Gastrocnemius medialis (tissue), 4 donors: ENCODE measurements at regions not wholly inside any gene's neighbourhood (a gene's known extent, or its start where the extent isn't known, plus 50 kb on each side); places are given as distances from the start of the nearest gene placed in this dataset.

Experiments
- ATAC-seq, 2 donors: fragments of 150-250 bp; one replicate each; pipeline ENCODE4 v1.9.1; 2016
- DNase-seq, 2 donors: peaks; one replicate each; pipeline ENCODE4 v3.0.0-alpha.2; 2019
- H3K27ac ChIP-seq, 4 donors: fragments of 200-600 bp; sonication (generic); 1 replicate in 1 of 4; 2 replicates in 3 of 4; pipeline ENCODE4 v1.5.1; 2016 to 2018; ENCODE audit warnings: mild to moderate bottlenecking in 2 of 4, moderate library complexity in 1 of 4
- H3K27me3 ChIP-seq, 3 donors: fragments of 200-600 bp; sonication (generic) in 2 of 3; 1 replicate in 1 of 3; 2 replicates in 2 of 3; pipeline versions ENCODE4 v1.5.1 to v1.6.0; 2016 to 2019; ENCODE audit warnings: mild to moderate bottlenecking in 1 of 3, moderate library complexity in 1 of 3
- H3K36me3 ChIP-seq, 2 donors: fragments of 200-600 bp; sonication (generic) in 1 of 2; one replicate each; pipeline ENCODE4 v1.5.1; 2017 to 2018
- H3K4me1 ChIP-seq, 2 donors: fragments of 200-600 bp; sonication (generic) in 1 of 2; one replicate each; pipeline ENCODE4 v1.5.1; 2016 to 2017; ENCODE audit warnings: mild to moderate bottlenecking in 2 of 2
- H3K4me3 ChIP-seq, 4 donors: fragments of 200-600 bp; sonication (generic) in 3 of 4; 1 replicate in 1 of 4; 2 replicates in 3 of 4; pipeline ENCODE4 v1.5.1; 2016 to 2019; ENCODE audit warnings: mild to moderate bottlenecking in 2 of 4
- H3K9me3 ChIP-seq, 3 donors: fragments of 200-600 bp; sonication (generic) in 2 of 3; 1 replicate in 1 of 3; 2 replicates in 2 of 3; pipeline ENCODE4 v1.5.1; 2016 to 2019
- CTCF ChIP-seq, 5 experiments: fragments of 450-650 bp in 3 of 5; fragments of 200-600 bp in 2 of 5; sonication (generic) in 2 of 5; IDR thresholded peaks in 4 of 5; conservative IDR thresholded peaks in 1 of 5; 1 replicate in 4 of 5; 2 replicates in 1 of 5; pipeline ENCODE4 v1.5.1; 2016 to 2019; ENCODE audit warnings: antibody characterized with exemption in 5 of 5, mild to moderate bottlenecking in 3 of 5, moderate library complexity in 3 of 5
- POLR2A ChIP-seq, 2 donors: fragments of 450-650 bp; IDR thresholded peaks; one replicate each; pipeline ENCODE4 v1.6.1; 2017; ENCODE audit warnings: antibody characterized with exemption in 2 of 2, mild to moderate bottlenecking in 2 of 2, moderate library complexity in 2 of 2
- in situ Hi-C, 4 donors: fragments of 200-750 bp; cut with MboI; loops; one replicate each; pipeline versions ENCODE4 v1.15.0 to v1.8.0; 2017; ENCODE audit warnings: low sequenced_read_pairs in 4 of 4
- intact Hi-C: fragments of 100-400 bp; cut with DNase I; formaldehyde crosslinking; loops from one replicate; pipeline ENCODE4 v1.15.1; 2023; ENCODE audit warnings: low total_unique reads

GRCh38 chr5:40033009-40033408 lies 608.2 kb upstream of the DAB2 start:
- in situ Hi-C loops (no loop called here), intact Hi-C loops (no loop called here)
- Histone ChIP-seq H3K27me3 (no peaks in the 10 kb centered on the region), H3K4me1 (no peaks in the 10 kb centered on the region), H3K9me3 (no peaks in the 10 kb centered on the region), H3K27ac (no peak overlapping the region), H3K36me3 (no peaks in the 10 kb centered on the region), H3K4me3 (no peak overlapping the region)
- no peak for ATAC-seq
- TF ChIP-seq CTCF (IDR thresholded peaks at IDR 0.05 in 4 of 5, conservative IDR thresholded peaks at IDR 0.05 in 1 of 5) (no peak), POLR2A (IDR thresholded peaks at IDR 0.05) (no peak)
- no peak for DNase-seq

GRCh38 chr5:40030661-40031060 lies 605.9 kb upstream of the DAB2 start:
- no peak for ATAC-seq
- Histone ChIP-seq H3K4me3 (no peak overlapping the region), H3K27ac (no peak overlapping the region), H3K36me3 (no peaks in the 10 kb centered on the region), H3K4me1 (no peaks in the 10 kb centered on the region), H3K27me3 (no peaks in the 10 kb centered on the region), H3K9me3 (no peaks in the 10 kb centered on the region)
- intact Hi-C loops (no loop called here), in situ Hi-C loops (no loop called here)
- no peak for DNase-seq
- TF ChIP-seq CTCF (IDR thresholded peaks at IDR 0.05 in 4 of 5, conservative IDR thresholded peaks at IDR 0.05 in 1 of 5) (no peak), POLR2A (IDR thresholded peaks at IDR 0.05) (no peak)

- no peak for TF ChIP-seq CTCF (IDR thresholded peaks at IDR 0.05 in 4 of 5, conservative IDR thresholded peaks at IDR 0.05 in 1 of 5)
- no peak for TF ChIP-seq POLR2A (IDR thresholded peaks at IDR 0.05)
- no peak for ATAC-seq
- DNase-seq = no peak
- in situ Hi-C loops (no loop called here), intact Hi-C loops (no loop called here)
- H3K4me1 ChIP-seq = no peaks in the 10 kb centered on the region
- H3K9me3 ChIP-seq = no peaks in the 10 kb centered on the region
- no peaks in the 10 kb centered on the region for H3K36me3 ChIP-seq
- H3K27me3 ChIP-seq = no peaks in the 10 kb centered on the region
- H3K27ac ChIP-seq = no peak overlapping the region
- no peak overlapping the region for H3K4me3 ChIP-seq
Measured at GRCh38 chr5:40029711-40030495, 605.1 kb upstream of the DAB2 start.

- TF ChIP-seq POLR2A (IDR thresholded peaks at IDR 0.05) (no peak), CTCF (IDR thresholded peaks at IDR 0.05 in 4 of 5, conservative IDR thresholded peaks at IDR 0.05 in 1 of 5) (no peak)
- Histone ChIP-seq H3K4me3 (no peak overlapping the region), H3K27ac (no peak overlapping the region), H3K36me3 (no peaks in the 10 kb centered on the region), H3K4me1 (no peaks in the 10 kb centered on the region), H3K9me3 (no peaks in the 10 kb centered on the region), H3K27me3 (no peaks in the 10 kb centered on the region)
- DNase-seq = no peak
- intact Hi-C loops = no loop called here
- no peak for ATAC-seq
- in situ Hi-C loops = no loop called here
Measured at GRCh38 chr5:40027400-40027799, 602.6 kb upstream of the DAB2 start.

- Histone ChIP-seq H3K27me3 (no peaks in the 10 kb centered on the region), H3K36me3 (no peaks in the 10 kb centered on the region), H3K4me1 (no peaks in the 10 kb centered on the region), H3K4me3 (no peak overlapping the region), H3K27ac (no peak overlapping the region), H3K9me3 (no peaks in the 10 kb centered on the region)
- TF ChIP-seq POLR2A (IDR thresholded peaks at IDR 0.05) = no peak
- no peak for TF ChIP-seq CTCF (IDR thresholded peaks at IDR 0.05 in 4 of 5, conservative IDR thresholded peaks at IDR 0.05 in 1 of 5)
- ATAC-seq (no peak), DNase-seq (no peak)
- intact Hi-C loops = no loop called here
- in situ Hi-C loops = no loop called here
Measured at GRCh38 chr5:40025586-40025985, 600.8 kb upstream of the DAB2 start.
